ENCODE measurements at regions not wholly inside any gene's neighbourhood (a gene's known extent, or its start where the extent isn't known, plus 50 kb on each side); places are given as distances from the start of the nearest gene placed in this dataset.

GRCh38 chr15:96172417-96172816, 158.1 kb upstream of the NR2F2 start:
- WGBS = 85% methylated on average over 6 of the region's 6 CpGs
- no peaks in the 10 kb centered on the region for H3K36me3 ChIP-seq
- H3K4me3 ChIP-seq = no peak overlapping the region
- no peak overlapping the region for H3K27ac ChIP-seq
- no peak for DNase-seq (ENCODE audit: low spot score in 2 of 2)
- H3K9me3 ChIP-seq = no peaks in the 10 kb centered on the region
- TF ChIP-seq EP300 (IDR thresholded peaks at IDR 0.05) (no peak), POLR2AphosphoS5 (IDR thresholded peaks at IDR 0.05) (no peak), CTCF (IDR thresholded peaks at IDR 0.05) (no peak), POLR2A (IDR thresholded peaks at IDR 0.05) (no peak)
- no peaks in the 10 kb centered on the region for H3K27me3 ChIP-seq
- no peaks in the 10 kb centered on the region for H3K4me1 ChIP-seq

DNA sequence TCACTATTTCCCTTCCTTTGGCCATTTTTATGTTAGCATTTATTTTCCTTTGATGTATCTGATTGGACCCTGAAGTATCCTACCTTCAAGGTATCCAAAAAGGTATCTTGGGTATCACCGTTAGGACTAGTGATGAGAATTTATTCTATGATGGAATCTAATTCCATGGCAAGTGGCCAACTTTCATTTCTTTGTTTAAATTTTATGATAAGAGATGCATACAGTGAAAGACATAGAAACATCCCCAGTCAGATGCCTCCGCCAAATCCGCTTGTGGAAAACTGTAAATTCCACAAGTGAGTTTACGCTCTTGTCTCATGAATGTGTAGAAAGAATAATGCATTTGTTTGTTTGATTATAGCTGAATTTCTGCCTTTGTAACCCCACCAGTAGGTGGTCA, 153.7 kb upstream of the NR2F2 start:
- no peaks in the 10 kb centered on the region for H3K9me3 ChIP-seq
- no peak for TF ChIP-seq CTCF (IDR thresholded peaks at IDR 0.05)
- no peak for TF ChIP-seq POLR2A (IDR thresholded peaks at IDR 0.05)
- no peak for TF ChIP-seq EP300 (IDR thresholded peaks at IDR 0.05)
- TF ChIP-seq POLR2AphosphoS5 (IDR thresholded peaks at IDR 0.05) = no peak
- WGBS = 95% methylated on average over 4 of the region's 4 CpGs
- H3K27me3 ChIP-seq = peaks cover 6% of the 10 kb centered on the region
- peaks cover 6% of the 10 kb centered on the region for H3K4me1 ChIP-seq
- no peak overlapping the region for H3K27ac ChIP-seq
- no peak overlapping the region for H3K4me3 ChIP-seq
- H3K36me3 ChIP-seq = no peaks in the 10 kb centered on the region
- DNase-seq (ENCODE audit: low spot score in 2 of 2) = no peak

GRCh38 chr15:96177279-96177678, 153.2 kb upstream of the NR2F2 start:
- Histone ChIP-seq H3K27me3 (peaks cover 6% of the 10 kb centered on the region), H3K9me3 (no peaks in the 10 kb centered on the region), H3K36me3 (no peaks in the 10 kb centered on the region), H3K27ac (no peak overlapping the region), H3K4me3 (no peak overlapping the region), H3K4me1 (peaks cover 9% of the 10 kb centered on the region)
- no peak for DNase-seq (ENCODE audit: low spot score in 2 of 2)
- TF ChIP-seq EP300 (IDR thresholded peaks at IDR 0.05) (no peak), POLR2AphosphoS5 (IDR thresholded peaks at IDR 0.05) (no peak), CTCF (IDR thresholded peaks at IDR 0.05) (no peak), POLR2A (IDR thresholded peaks at IDR 0.05) (no peak)
- 67% methylated on average over 1 of the region's 1 CpG for WGBS

- no peaks in the 10 kb centered on the region for H3K36me3 ChIP-seq
- TF ChIP-seq POLR2AphosphoS5 (IDR thresholded peaks at IDR 0.05) = no peak
- no peak for TF ChIP-seq CTCF (IDR thresholded peaks at IDR 0.05)
- TF ChIP-seq POLR2A (IDR thresholded peaks at IDR 0.05) = no peak
- TF ChIP-seq EP300 (IDR thresholded peaks at IDR 0.05) = no peak
- 66% methylated on average over 11 of the region's 11 CpGs for WGBS
- H3K4me1 ChIP-seq = peaks cover 12% of the 10 kb centered on the region
- H3K27me3 ChIP-seq = peaks cover 6% of the 10 kb centered on the region
- no peaks in the 10 kb centered on the region for H3K9me3 ChIP-seq
- H3K4me3 ChIP-seq = no peak overlapping the region
- H3K27ac ChIP-seq = no peak overlapping the region
- DNase-seq (ENCODE audit: low spot score in 2 of 2) = no peak
Measured at GRCh38 chr15:96180087-96180748, 150.3 kb upstream of the NR2F2 start.

- Histone ChIP-seq H3K4me3 (no peak overlapping the region), H3K27me3 (peaks cover 6% of the 10 kb centered on the region), H3K36me3 (no peaks in the 10 kb centered on the region), H3K9me3 (no peaks in the 10 kb centered on the region), H3K4me1 (peaks cover 12% of the 10 kb centered on the region), H3K27ac (peak overlapping the region; percentile 25)
- no peak for DNase-seq (ENCODE audit: low spot score in 2 of 2)
- TF ChIP-seq POLR2AphosphoS5 (IDR thresholded peaks at IDR 0.05) = no peak
- no peak for TF ChIP-seq POLR2A (IDR thresholded peaks at IDR 0.05)
- TF ChIP-seq CTCF (IDR thresholded peaks at IDR 0.05) = no peak
- TF ChIP-seq EP300 (IDR thresholded peaks at IDR 0.05) = no peak
Measured at GRCh38 chr15:96181217-96181616, 149.3 kb upstream of the NR2F2 start.

Measured in suprapubic skin (tissue), 4 donors.